Trophoblast cell (in vitro differentiated cells and primary cell): ENCODE measurements at regions not wholly inside any gene's neighbourhood (a gene's known extent, or its start where the extent isn't known, plus 50 kb on each side); places are given as distances from the start of the nearest gene placed in this dataset.

ENCODE experiments used
- DNase-seq, 2 donors: peaks; one replicate each; pipeline ENCODE4 v3.0.0-alpha.2; 2016
- H2AFZ ChIP-seq: 2 replicates; pipeline ENCODE4 v1.6.1; 2013; ENCODE audit warnings: low read length, moderate library complexity, mild to moderate bottlenecking; ENCODE audit not compliant: insufficient read depth, poor library complexity
- H2AK5ac ChIP-seq: 2 replicates; pipeline ENCODE4 v1.6.1; 2013; ENCODE audit warnings: mild to moderate bottlenecking, low read length
- H2BK120ac ChIP-seq: 2 replicates; pipeline ENCODE4 v1.6.1; 2013; ENCODE audit warnings: low read length, mild to moderate bottlenecking, moderate library complexity; ENCODE audit not compliant: insufficient read depth, poor library complexity
- H2BK12ac ChIP-seq: 2 replicates; pipeline ENCODE4 v1.6.1; 2013; ENCODE audit warnings: mild to moderate bottlenecking, low read length, moderate library complexity
- H2BK5ac ChIP-seq: 2 replicates; pipeline ENCODE4 v1.6.1; 2013; ENCODE audit warnings: low read length, low read depth, moderate library complexity, mild to moderate bottlenecking; ENCODE audit not compliant: poor library complexity
- H3K14ac ChIP-seq: 2 replicates; pipeline ENCODE4 v1.6.1; 2013; ENCODE audit warnings: mild to moderate bottlenecking, low read length
- H3K18ac ChIP-seq: 2 replicates; pipeline ENCODE4 v1.6.1; 2013; ENCODE audit warnings: mild to moderate bottlenecking, low read length
- H3K23ac ChIP-seq: 2 replicates; pipeline ENCODE4 v1.6.1; 2013; ENCODE audit warnings: low read length
- H3K27ac ChIP-seq: 2 replicates; pipeline ENCODE4 v1.5.1; 2013; ENCODE audit warnings: low read depth, mild to moderate bottlenecking, inconsistent platforms, low read length, moderate library complexity
- H3K27me3 ChIP-seq: 2 replicates; pipeline ENCODE4 v1.6.1; 2013; ENCODE audit warnings: inconsistent platforms, mild to moderate bottlenecking, low read length, moderate library complexity; ENCODE audit not compliant: insufficient read depth
- H3K36me3 ChIP-seq, 2 experiments: 1 replicate in 1 of 2; 2 replicates in 1 of 2; pipeline ENCODE4 v1.6.1; 2013; ENCODE audit warnings: low read length in 2 of 2, mild to moderate bottlenecking in 2 of 2, moderate library complexity in 1 of 2; ENCODE audit not compliant: insufficient read depth in 2 of 2, control insufficient read depth in 1 of 2
- H3K4ac ChIP-seq: 2 replicates; pipeline ENCODE4 v1.6.1; 2013; ENCODE audit warnings: low read depth, mild to moderate bottlenecking, low read length, moderate library complexity
- H3K4me1 ChIP-seq, 2 experiments: 1 replicate in 1 of 2; 2 replicates in 1 of 2; pipeline ENCODE4 v1.6.1; 2013; ENCODE audit warnings: low read length in 2 of 2, mild to moderate bottlenecking in 2 of 2, moderate library complexity in 1 of 2; ENCODE audit not compliant: insufficient read depth in 2 of 2, control insufficient read depth in 1 of 2
- H3K4me2 ChIP-seq: 2 replicates; pipeline ENCODE4 v1.6.1; 2013; ENCODE audit warnings: inconsistent platforms, mild to moderate bottlenecking, low read length, moderate library complexity
- H3K4me3 ChIP-seq: 2 replicates; pipeline ENCODE4 v1.5.1; 2013; ENCODE audit warnings: mild to moderate bottlenecking, low read depth, low read length, inconsistent platforms
- H3K79me1 ChIP-seq: one replicate; pipeline ENCODE4 v1.6.1; 2013; ENCODE audit warnings: low read length
- H3K79me2 ChIP-seq: 2 replicates; pipeline ENCODE4 v1.6.1; 2013; ENCODE audit warnings: low read length, mild to moderate bottlenecking; ENCODE audit not compliant: control insufficient read depth, insufficient read depth, poor library complexity
- H3K9ac ChIP-seq: 2 replicates; pipeline ENCODE4 v1.6.1; 2013; ENCODE audit warnings: mild to moderate bottlenecking, low read length
- H3K9me3 ChIP-seq: 2 replicates; pipeline ENCODE4 v1.6.1; 2013; ENCODE audit warnings: low read depth, mild to moderate bottlenecking, control low read depth, inconsistent platforms, low read length; ENCODE audit not compliant: insufficient read depth
- H4K12ac ChIP-seq: 2 replicates; pipeline ENCODE4 v1.6.1; 2013; ENCODE audit warnings: low read depth, mild to moderate bottlenecking, low read length, moderate library complexity
- H4K8ac ChIP-seq: 2 replicates; pipeline ENCODE4 v1.6.1; 2013; ENCODE audit warnings: low read depth, mild to moderate bottlenecking, low read length, moderate library complexity
- H4K91ac ChIP-seq: one replicate; pipeline ENCODE4 v1.6.1; 2013; ENCODE audit warnings: low read depth, mild to moderate bottlenecking, low read length, moderate library complexity
- WGBS: extraction: QIAGEN DNeasy Blood & Tissue Kit; methylation state at CpG from one replicate; pipeline ENCODE4 v1.1.7; 2013; ENCODE audit warnings: missing lambda C conversion rate; ENCODE audit not compliant: insufficient read length, insufficient coverage; ENCODE audit errors: extremely low coverage; 5-methylcytosine and 5-hydroxymethylcytosine counted together

- H4K12ac ChIP-seq, result no peak overlapping the region
- no peak overlapping the region for H3K27ac ChIP-seq
- no peaks in the 10 kb centered on the region for H3K4me1 ChIP-seq
- H4K8ac ChIP-seq, result no peak overlapping the region
- H2BK120ac ChIP-seq, result no peak overlapping the region
- no peaks in the 10 kb centered on the region for H3K79me1 ChIP-seq
- no peak overlapping the region for H3K14ac ChIP-seq
- no peak overlapping the region for H4K91ac ChIP-seq
- no peak overlapping the region for H2AK5ac ChIP-seq
- H3K18ac ChIP-seq, result no peak overlapping the region
- H3K4me3 ChIP-seq, result no peak overlapping the region
- H3K23ac ChIP-seq, result no peak overlapping the region
- peaks cover 2% of the 10 kb centered on the region for H3K9me3 ChIP-seq
- no peak overlapping the region for H3K9ac ChIP-seq
- DNase-seq, result no peak
- no peak overlapping the region for H2AFZ ChIP-seq
- H2BK12ac ChIP-seq, result no peak overlapping the region
- no peaks in the 10 kb centered on the region for H3K27me3 ChIP-seq
- H3K36me3 ChIP-seq, result no peaks in the 10 kb centered on the region
- H2BK5ac ChIP-seq, result no peak overlapping the region
- H3K4ac ChIP-seq, result no peak overlapping the region
- WGBS, result no CpG with 5 or more reads among the region's 6 CpGs
- no peak overlapping the region for H3K4me2 ChIP-seq
- H3K79me2 ChIP-seq, result no peaks in the 10 kb centered on the region
These were observed 507.0 kb upstream of the KLF6 start for GRCh38 chr10:4291990-4292389.

GRCh38 chr10:4285121-4285520, 500.1 kb upstream of the KLF6 start:
- H3K18ac ChIP-seq, result no peak overlapping the region
- H3K23ac ChIP-seq, result no peak overlapping the region
- H3K79me2 ChIP-seq, result peaks cover 2% of the 10 kb centered on the region
- H4K8ac ChIP-seq, result no peak overlapping the region
- H3K4me1 ChIP-seq, result peaks cover 3 to 7% of the 10 kb centered on the region in 2 experiments
- H2BK5ac ChIP-seq, result no peak overlapping the region
- no peaks in the 10 kb centered on the region for H3K9me3 ChIP-seq
- no peak overlapping the region for H3K27ac ChIP-seq
- H3K14ac ChIP-seq, result no peak overlapping the region
- no peak overlapping the region for H3K4me3 ChIP-seq
- no CpG with 5 or more reads among the region's 6 CpGs for WGBS
- H3K4ac ChIP-seq, result no peak overlapping the region
- H2AK5ac ChIP-seq, result no peak overlapping the region
- no peak overlapping the region for H3K4me2 ChIP-seq
- H3K27me3 ChIP-seq, result no peaks in the 10 kb centered on the region
- peaks cover 4% of the 10 kb centered on the region for H3K79me1 ChIP-seq
- H2BK120ac ChIP-seq, result no peak overlapping the region
- H2AFZ ChIP-seq, result no peak overlapping the region
- H3K36me3 ChIP-seq, result no peaks in the 10 kb centered on the region
- no peak for DNase-seq
- H3K9ac ChIP-seq, result no peak overlapping the region
- H4K12ac ChIP-seq, result no peak overlapping the region
- no peak overlapping the region for H2BK12ac ChIP-seq
- H4K91ac ChIP-seq, result no peak overlapping the region

GRCh38 chr10:4283846-4284610, 499.0 kb upstream of the KLF6 start:
- Histone ChIP-seq H3K4me3 (no peak overlapping the region), H3K9me3 (no peaks in the 10 kb centered on the region), H3K4me2 (no peak overlapping the region), H3K18ac (no peak overlapping the region), H3K23ac (no peak overlapping the region), H3K9ac (no peak overlapping the region), H2BK120ac (no peak overlapping the region), H3K36me3 (no peaks in the 10 kb centered on the region), H2AFZ (no peak overlapping the region), H2BK5ac (no peak overlapping the region), H2BK12ac (no peak overlapping the region), H4K91ac (no peak overlapping the region), H3K27me3 (no peaks in the 10 kb centered on the region), H4K8ac (no peak overlapping the region), H3K14ac (no peak overlapping the region), H3K27ac (no peak overlapping the region), H3K79me2 (peaks cover 2% of the 10 kb centered on the region), H2AK5ac (no peak overlapping the region), H4K12ac (no peak overlapping the region), H3K4me1 (peaks cover 3 to 12% of the 10 kb centered on the region in 2 experiments), H3K79me1 (peaks cover 6% of the 10 kb centered on the region), H3K4ac (no peak overlapping the region)
- no peak for DNase-seq
- no CpG with 5 or more reads among the region's 7 CpGs for WGBS

- H3K14ac ChIP-seq, result no peak overlapping the region
- H3K9ac ChIP-seq, result no peak overlapping the region
- H2BK5ac ChIP-seq, result no peak overlapping the region
- H3K27ac ChIP-seq, result no peak overlapping the region
- H2BK12ac ChIP-seq, result no peak overlapping the region
- H3K4me1 ChIP-seq, result peaks cover 3 to 12% of the 10 kb centered on the region in 2 experiments
- no peaks in the 10 kb centered on the region for H3K27me3 ChIP-seq
- H3K18ac ChIP-seq, result no peak overlapping the region
- no peak overlapping the region for H3K4me2 ChIP-seq
- H3K79me1 ChIP-seq, result peaks cover 6% of the 10 kb centered on the region
- no peak overlapping the region for H3K4me3 ChIP-seq
- no peak overlapping the region for H4K12ac ChIP-seq
- WGBS, result no CpG with 5 or more reads among the region's 4 CpGs
- no peak overlapping the region for H2BK120ac ChIP-seq
- H3K9me3 ChIP-seq, result no peaks in the 10 kb centered on the region
- DNase-seq, result no peak
- no peak overlapping the region for H3K23ac ChIP-seq
- H3K36me3 ChIP-seq, result no peaks in the 10 kb centered on the region
- peaks cover 2% of the 10 kb centered on the region for H3K79me2 ChIP-seq
- no peak overlapping the region for H4K91ac ChIP-seq
- H3K4ac ChIP-seq, result no peak overlapping the region
- H2AFZ ChIP-seq, result no peak overlapping the region
- H2AK5ac ChIP-seq, result no peak overlapping the region
- no peak overlapping the region for H4K8ac ChIP-seq
These were observed 497.5 kb upstream of the KLF6 start for GRCh38 chr10:4282496-4282895.
